ENCODE measurements at regions not wholly inside any gene's neighbourhood (a gene's known extent, or its start where the extent isn't known, plus 50 kb on each side); places are given as distances from the start of the nearest gene placed in this dataset.

DNA sequence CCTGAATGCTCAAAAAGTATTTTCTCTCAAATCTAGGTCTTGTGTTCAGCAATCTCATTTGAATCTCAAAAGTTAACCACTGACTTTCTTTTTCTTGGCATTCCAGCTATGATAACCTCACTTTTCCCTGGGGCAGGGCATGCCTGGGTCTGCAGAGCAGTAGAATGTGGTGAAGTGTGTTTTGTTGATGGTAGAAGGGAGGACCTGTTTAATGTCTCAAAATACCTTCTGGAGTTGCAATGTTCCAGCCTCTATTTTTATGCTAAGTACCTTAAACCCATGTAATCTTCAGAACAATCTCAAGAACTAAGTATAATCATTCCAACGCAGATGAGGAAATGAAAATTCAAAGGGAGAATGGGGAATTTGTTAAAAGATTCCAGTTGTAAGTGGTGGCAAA, 82.1 kb upstream of the FUT8 start:
- BruUV-seq (replicated peaks) = no TSS peak
- no peak for TF ChIP-seq CTCF (IDR thresholded peaks at IDR 0.05; ENCODE audit: unreplicated experiment)
- intact Hi-C loops (cut with micrococcal nuclease) = no loop called here
- Mint-ChIP-seq H3K27ac (ENCODE audit: low read depth, unreplicated experiment) (no peak overlapping the region), H3K4me1 (ENCODE audit: insufficient read depth, unreplicated experiment) (no peaks in the 10 kb centered on the region), H3K36me3 (ENCODE audit: insufficient read depth, unreplicated experiment) (no peaks in the 10 kb centered on the region), H3K27me3 (ENCODE audit: insufficient read depth, unreplicated experiment) (no peaks in the 10 kb centered on the region), H3K4me3 (ENCODE audit: unreplicated experiment) (no peak overlapping the region), H3K9me3 (ENCODE audit: unreplicated experiment) (no peaks in the 10 kb centered on the region)
- no peak for DNase-seq (ENCODE audit: unreplicated experiment)
- ChIA-PET CTCF (interaction anchor here (0.6 kb wide), 1 partner anchor 29 kb away, joined by 4 read pairs; no protein-coding TSS in a partner anchor), POLR2A (interaction anchor here (1.0 kb wide), 1 partner anchor 11 kb away, joined by 4 read pairs; no protein-coding TSS in a partner anchor)

GRCh38 chr14:65331652-65332051, 80.9 kb upstream of the FUT8 start:
- intact Hi-C loops (cut with micrococcal nuclease) = no loop called here
- no peak overlapping the region for H3K27ac Mint-ChIP-seq (ENCODE audit: low read depth, unreplicated experiment)
- TF ChIP-seq CTCF (IDR thresholded peaks at IDR 0.05; ENCODE audit: unreplicated experiment) = no peak
- ChIA-PET POLR2A (no interaction called here), CTCF (interaction anchor here (0.6 to 1.0 kb wide), 3 partner anchors 80 to 113 kb away, joined by 3 to 4 read pairs (median 3); no protein-coding TSS in a partner anchor)
- DNase-seq (ENCODE audit: unreplicated experiment) = no peak
- no TSS peak for BruUV-seq (replicated peaks)
- H3K9me3 Mint-ChIP-seq (ENCODE audit: unreplicated experiment) = no peaks in the 10 kb centered on the region
- no peaks in the 10 kb centered on the region for H3K27me3 Mint-ChIP-seq (ENCODE audit: insufficient read depth, unreplicated experiment)
- peaks cover 6% of the 10 kb centered on the region for H3K4me1 Mint-ChIP-seq (ENCODE audit: insufficient read depth, unreplicated experiment)
- H3K4me3 Mint-ChIP-seq (ENCODE audit: unreplicated experiment) = no peak overlapping the region
- H3K36me3 Mint-ChIP-seq (ENCODE audit: insufficient read depth, unreplicated experiment) = no peaks in the 10 kb centered on the region

DNA sequence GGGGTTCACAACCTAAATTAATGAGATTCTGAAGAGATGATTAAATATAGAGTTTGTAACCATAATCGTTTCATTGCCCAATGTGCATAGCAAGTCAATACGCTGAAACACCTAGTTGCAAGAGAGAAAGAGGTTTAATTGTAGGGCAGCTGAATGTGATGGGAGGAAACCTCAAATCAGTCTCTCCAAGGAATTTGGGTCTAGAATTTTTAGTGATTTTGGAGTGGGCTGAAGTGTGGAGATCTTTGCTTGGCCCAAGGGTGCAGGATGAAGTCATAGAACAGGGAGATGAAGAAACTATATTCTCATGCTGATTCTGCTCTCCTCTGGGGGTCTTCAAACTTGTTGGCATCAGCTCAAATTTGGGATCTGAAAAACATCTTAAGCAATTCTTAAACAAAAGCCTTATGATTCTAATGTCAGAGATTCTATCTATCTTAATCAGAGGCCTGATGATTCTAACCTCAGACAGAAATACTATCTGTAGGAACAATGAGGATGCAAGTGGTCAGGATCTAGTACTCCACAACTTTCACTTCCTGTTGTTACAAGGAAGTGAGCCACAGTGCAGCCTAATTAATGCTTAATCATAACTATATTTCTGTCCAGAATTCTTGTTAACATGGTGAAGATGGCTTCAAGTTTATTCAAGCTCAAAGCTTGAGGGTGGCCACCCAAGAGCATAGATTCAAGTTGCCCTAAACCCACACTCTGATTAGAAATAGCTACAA, 80.2 kb upstream of the FUT8 start:
- no peak overlapping the region for H3K27ac Mint-ChIP-seq (ENCODE audit: low read depth, unreplicated experiment)
- H3K4me3 Mint-ChIP-seq (ENCODE audit: unreplicated experiment) = no peak overlapping the region
- no peak for TF ChIP-seq CTCF (IDR thresholded peaks at IDR 0.05; ENCODE audit: unreplicated experiment)
- POLR2A ChIA-PET = no interaction called here
- peaks cover 6% of the 10 kb centered on the region for H3K4me1 Mint-ChIP-seq (ENCODE audit: insufficient read depth, unreplicated experiment)
- CTCF ChIA-PET = interaction anchor here (0.6 to 1.3 kb wide), 3 partner anchors 11 to 494 kb away, joined by 3 to 4 read pairs (median 4); no protein-coding TSS in a partner anchor
- H3K9me3 Mint-ChIP-seq (ENCODE audit: unreplicated experiment) = no peaks in the 10 kb centered on the region
- no peaks in the 10 kb centered on the region for H3K36me3 Mint-ChIP-seq (ENCODE audit: insufficient read depth, unreplicated experiment)
- intact Hi-C loops (cut with micrococcal nuclease) = no loop called here
- BruUV-seq (replicated peaks) = no TSS peak
- no peaks in the 10 kb centered on the region for H3K27me3 Mint-ChIP-seq (ENCODE audit: insufficient read depth, unreplicated experiment)
- DNase-seq (ENCODE audit: unreplicated experiment) = no peak

DNA sequence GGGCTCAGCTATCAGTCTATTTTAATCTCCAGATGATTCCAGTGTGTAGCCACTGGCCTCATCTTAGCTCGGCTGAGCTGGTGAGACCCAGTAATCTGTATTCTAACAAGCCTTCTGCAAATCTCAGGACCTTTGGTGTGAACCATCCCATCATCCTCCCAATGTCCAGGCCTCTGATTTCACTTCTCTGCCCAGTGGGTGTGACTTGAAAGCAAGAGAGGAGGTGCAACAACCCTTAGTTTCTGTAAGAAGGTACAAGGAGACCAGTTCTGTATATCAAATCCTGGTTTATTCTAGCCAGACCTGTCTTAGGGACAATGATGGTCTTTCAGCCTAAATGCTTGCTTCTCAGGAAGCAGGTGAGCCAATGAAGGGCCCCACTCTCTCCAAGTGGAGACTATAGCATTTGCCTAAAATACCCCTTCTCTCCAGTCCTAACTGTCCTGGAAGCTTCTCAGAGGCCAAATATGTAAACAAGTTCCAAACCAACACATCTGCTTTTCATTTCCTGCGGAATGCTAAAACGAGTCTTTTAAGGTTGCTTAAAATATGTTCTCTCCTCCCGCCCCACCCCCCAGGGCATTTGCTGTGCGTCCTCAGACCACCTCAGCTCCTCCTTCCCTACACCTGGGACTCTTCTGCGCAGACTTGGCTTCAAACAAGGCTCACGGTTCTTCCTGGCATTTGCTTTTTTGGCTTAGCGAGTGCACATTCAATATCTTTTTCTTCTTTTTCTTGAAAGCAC, 78.4 kb upstream of the FUT8 start:
- H3K36me3 Mint-ChIP-seq (ENCODE audit: insufficient read depth, unreplicated experiment) = no peaks in the 10 kb centered on the region
- CTCF ChIA-PET = no interaction called here
- TF ChIP-seq CTCF (IDR thresholded peaks at IDR 0.05; ENCODE audit: unreplicated experiment) = no peak
- no TSS peak for BruUV-seq (replicated peaks)
- DNase-seq (ENCODE audit: unreplicated experiment) = no peak
- no peaks in the 10 kb centered on the region for H3K9me3 Mint-ChIP-seq (ENCODE audit: unreplicated experiment)
- H3K27ac Mint-ChIP-seq (ENCODE audit: low read depth, unreplicated experiment) = no peak overlapping the region
- intact Hi-C loops (cut with micrococcal nuclease) = no loop called here
- H3K27me3 Mint-ChIP-seq (ENCODE audit: insufficient read depth, unreplicated experiment) = no peaks in the 10 kb centered on the region
- POLR2A ChIA-PET = no interaction called here
- peaks cover 6% of the 10 kb centered on the region for H3K4me1 Mint-ChIP-seq (ENCODE audit: insufficient read depth, unreplicated experiment)
- H3K4me3 Mint-ChIP-seq (ENCODE audit: unreplicated experiment) = no peak overlapping the region

Data from MCF 10A (cell line).